HG02798 (cell line): ENCODE measurements at regions not wholly inside any gene's neighbourhood (a gene's known extent, or its start where the extent isn't known, plus 50 kb on each side); places are given as distances from the start of the nearest gene placed in this dataset.

Experiments
- ATAC-seq: cut with Tn5 transposase; IDR thresholded peaks from one replicate; pipeline ENCODE4 v1.9.1; 2021; ENCODE audit warnings: mild to moderate bottlenecking; ENCODE audit not compliant: unreplicated experiment, poor library complexity

DNA sequence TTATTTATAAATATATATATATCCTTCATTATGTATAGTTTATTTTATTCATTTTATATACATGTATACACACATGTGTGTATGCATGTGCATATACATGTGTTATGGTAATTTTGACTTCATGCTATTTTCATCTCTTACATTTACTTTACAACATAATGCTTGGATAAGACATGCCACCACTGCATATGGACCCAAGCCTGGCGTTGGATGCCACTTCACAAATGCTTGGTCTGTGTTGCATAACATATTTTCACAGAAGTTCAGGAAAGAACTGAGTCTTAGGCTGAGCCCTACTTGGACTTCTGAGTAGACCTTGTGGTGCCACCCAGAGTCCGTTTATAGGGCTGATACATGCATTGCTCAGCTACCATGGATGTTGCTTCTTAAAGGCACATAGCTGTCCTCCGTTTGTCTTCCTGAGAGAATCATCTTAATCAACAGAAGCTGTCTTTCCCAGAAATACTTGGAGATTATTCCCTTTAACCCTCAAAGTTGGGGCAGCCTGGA, 337.8 kb downstream of the BTBD3 start:
- ATAC-seq: no peak

DNA sequence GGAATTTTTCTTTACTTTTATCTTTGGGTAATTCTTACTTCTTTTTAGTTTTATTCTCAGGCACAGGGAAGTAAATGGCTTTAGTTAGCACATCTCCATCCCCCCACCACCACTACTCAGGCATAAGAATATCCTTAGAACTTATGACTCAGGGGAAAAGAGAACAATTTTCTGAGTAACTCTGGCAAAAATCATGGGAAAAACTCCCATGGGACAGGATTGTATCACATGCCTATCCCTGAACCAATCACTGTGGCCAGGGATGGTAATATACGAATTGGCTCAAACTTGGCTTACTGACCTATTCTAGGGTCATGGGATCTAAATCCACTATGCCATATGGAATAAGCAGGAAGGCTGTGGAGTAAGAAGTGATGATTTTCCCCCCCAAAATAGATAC, 339.1 kb downstream of the BTBD3 start:
- no peak for ATAC-seq

DNA sequence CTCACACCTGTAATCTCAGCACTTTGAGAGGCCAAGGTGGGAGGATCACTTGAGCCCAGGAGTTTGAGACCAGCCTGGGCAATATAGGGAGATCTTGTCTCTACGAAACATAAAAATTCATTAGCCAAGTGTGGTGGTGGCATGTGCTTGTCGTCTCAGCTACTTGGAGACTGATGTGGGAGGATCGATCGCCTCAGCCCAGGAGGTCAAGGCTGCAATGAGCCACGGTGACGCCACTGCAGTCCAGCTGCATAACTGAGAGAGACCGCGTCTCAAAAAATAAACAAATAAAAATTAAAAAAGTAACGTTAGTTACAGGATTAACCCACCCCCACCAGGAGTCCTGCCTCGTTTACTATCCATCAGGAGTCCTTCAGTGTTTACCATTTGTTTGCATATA, 345.1 kb downstream of the BTBD3 start:
- no peak for ATAC-seq

DNA sequence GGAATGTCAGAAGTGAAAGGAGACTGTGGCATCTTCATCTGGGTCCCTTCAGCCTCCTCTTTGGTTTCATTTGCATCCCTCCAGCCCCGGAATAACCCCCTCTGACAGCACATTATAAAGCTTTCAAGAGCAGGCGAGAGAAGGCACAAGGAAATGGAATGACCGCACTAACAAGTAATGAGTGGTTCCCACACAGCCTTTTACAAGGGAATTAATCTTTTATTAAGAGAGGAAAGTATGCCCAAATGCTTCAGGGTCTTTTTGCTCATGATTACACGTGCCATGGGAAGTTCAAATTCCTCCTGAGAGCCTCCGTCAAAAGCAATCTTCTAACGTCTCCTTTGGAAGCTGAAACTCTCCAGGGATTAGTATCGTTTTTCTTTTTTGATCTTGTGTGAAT, 347.0 kb downstream of the BTBD3 start:
- ATAC-seq: no peak

DNA sequence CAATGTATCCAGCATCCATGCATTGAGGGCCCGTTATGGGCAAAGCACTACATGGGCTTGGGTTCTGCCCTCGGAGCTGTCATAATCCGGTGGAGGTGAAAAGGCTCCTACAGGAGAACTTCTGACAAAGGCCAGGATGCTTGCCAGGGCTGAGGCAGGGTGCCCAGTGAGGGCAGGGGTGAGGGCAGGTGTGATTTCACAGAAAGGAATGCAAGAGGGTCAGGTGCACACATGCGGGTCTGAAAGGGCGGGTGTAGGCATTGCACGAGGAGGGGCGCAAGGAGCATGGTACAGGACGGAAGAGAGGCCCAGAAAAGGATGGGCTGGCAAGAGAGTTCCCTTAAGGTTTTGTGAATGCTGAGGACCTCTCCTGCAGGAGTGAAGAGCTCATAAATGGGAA, 348.0 kb downstream of the BTBD3 start:
- ATAC-seq: no peak

DNA sequence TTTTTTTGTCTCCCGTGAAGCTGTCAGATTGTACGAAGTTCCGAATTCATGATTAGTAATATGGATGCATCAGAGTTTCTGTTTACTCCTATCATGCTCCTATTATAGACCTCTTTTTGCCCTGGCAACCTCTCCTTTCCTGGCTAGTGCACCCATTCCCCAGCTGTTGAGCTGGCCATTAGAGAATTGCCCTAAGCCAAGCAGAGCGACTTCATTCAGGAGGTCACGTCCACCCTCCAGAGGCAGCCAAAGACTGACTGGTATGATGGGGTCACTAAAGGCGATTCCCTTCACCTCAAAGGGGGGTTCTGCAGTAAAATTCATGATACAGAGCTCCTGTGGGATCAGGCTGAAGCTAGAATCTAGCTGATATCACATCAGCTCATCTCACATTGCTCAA, 351.9 kb downstream of the BTBD3 start:
- ATAC-seq: no peak

DNA sequence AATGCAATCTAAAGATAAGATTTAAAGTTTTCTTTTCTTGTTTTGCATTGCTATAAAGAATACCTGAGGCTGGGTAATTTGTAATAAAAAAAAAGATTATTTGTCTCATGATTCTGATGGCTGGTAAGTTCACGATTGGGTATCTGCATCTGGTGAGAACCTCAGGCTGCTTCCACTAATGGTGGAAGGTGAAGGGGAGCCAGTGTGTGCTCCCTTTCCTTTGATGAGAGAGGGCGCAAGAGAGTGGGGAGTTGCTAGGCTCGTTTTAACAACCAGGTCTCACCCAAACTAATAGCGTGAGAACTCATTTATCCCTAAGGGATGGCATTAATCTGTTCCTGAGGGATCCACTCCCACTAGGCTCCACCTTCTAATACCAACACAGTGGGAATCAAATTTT, 353.2 kb downstream of the BTBD3 start:
- no peak for ATAC-seq

DNA sequence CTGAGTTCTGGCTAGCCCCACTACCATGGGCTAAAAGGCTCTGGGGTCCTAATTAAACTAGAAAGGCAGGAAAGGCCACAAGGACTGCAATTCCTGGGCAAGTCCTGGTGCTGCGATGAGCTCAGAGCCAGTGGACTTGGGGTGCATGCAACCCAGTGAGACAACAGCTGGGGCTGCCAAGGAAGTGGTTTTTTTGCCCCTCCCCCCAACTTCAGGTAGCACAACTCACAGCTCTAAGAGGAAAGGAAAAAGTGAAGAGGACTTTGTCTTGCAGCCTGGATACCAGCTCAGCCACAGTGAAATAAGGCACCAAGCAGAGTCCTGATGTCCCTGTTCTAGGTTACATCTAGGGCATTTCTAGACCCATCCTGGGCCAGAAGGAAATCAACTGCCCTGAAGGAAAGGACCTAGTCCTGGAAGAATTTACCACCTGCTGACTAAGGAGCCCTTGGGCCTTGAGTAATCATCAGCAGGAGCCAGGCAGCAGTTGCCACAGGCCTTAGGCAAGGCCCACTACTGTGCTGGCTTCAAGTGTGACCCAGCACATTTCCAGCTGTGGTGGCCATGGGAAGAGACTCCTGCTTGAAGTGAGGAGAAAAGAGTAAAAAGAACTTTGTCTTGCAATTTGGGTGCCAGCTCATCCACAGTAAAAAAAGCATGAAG, 358.4 kb downstream of the BTBD3 start:
- ATAC-seq: no peak

DNA sequence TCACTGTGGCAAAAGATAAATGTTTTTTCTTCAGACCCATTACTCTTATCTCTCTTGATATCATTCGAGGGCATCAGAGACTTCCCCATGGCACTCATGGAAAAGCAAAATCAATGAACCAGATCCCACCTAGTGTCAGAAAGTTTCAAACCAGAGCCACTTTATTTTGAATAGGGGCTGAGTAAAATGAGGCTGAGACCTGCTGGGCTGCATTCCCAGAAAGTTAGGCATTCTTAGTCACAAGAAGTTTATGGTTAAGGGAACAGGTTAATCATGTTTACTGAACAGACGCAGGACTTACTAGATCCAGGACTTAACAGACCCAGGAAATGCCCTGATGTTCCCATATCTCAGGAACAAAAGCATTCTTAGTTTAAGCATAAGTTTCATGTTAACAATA, 369.9 kb downstream of the BTBD3 start:
- ATAC-seq: no peak

DNA sequence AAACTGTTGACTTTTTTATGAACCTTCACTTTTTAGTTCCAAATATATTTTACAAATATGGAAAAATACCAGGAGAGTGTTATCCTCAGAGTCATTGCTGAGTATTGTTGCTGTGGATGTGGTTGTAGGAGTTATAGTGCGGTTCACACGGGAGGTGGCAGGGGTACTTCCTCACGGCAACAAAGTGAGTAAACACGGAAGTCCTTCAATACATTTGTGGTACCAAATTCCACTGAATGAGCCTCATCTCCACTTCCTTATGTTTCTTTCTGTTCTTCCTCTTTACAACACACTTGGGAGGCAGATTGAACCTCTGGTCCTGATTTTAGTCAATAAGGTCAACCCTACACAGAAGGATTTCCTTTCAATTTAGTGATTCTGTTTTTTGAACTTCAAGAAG, 371.8 kb downstream of the BTBD3 start:
- ATAC-seq: no peak

DNA sequence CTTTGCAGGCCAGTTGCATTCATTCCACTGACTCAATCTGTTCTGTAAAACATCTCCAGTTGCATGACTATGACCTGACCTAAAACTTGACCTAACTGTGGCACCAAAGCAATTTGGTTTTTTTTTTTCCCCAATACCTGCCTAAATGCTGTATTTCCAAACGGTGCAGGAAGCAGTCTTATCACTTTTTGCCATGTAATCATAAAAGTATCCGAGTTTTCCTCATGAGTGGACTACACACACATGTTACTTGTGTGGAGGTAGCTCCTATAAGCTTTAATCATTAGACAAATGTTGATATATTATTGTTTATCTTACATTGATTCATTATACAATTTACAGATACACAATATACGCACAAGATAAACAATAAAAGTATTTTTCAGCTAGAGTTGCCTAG, 373.7 kb downstream of the BTBD3 start:
- ATAC-seq: no peak

DNA sequence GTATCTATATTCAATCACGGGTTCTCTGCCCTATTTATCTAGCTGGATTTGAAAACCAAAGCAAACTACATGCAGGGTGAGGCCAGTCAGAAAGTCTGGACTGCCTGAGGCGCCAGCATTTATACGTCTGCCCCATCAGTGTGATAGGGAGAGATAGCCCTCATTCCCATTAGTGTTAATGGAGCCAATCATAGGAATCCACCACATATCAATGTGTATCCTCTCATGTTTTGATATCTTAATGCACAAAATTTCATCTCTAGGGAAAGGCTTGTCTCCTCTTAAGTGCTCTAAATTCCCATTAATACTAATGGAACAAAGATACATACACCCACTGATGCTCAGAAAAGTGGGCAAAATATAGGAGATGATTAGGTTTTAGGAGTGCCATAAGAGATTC, 376.2 kb downstream of the BTBD3 start:
- ATAC-seq: no peak

DNA sequence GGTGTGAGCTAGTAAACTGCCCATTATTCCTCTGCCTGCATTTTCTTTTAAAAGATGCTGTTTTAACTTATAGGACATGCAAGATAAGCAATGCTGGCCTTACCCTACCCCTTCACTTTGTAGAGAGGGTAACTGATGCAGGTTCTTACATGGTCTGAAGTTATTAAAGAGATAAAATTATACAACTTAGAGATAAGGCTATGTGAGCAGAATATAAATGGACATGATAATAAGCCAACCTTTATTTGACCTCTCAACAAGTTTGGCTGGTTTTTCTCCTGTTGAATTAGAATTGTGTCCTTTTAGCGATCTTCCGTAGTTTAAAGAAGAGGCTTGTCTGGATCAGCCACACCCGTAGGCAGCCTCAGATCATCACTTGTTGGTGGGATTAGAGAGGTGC, 377.0 kb downstream of the BTBD3 start:
- ATAC-seq: no peak

DNA sequence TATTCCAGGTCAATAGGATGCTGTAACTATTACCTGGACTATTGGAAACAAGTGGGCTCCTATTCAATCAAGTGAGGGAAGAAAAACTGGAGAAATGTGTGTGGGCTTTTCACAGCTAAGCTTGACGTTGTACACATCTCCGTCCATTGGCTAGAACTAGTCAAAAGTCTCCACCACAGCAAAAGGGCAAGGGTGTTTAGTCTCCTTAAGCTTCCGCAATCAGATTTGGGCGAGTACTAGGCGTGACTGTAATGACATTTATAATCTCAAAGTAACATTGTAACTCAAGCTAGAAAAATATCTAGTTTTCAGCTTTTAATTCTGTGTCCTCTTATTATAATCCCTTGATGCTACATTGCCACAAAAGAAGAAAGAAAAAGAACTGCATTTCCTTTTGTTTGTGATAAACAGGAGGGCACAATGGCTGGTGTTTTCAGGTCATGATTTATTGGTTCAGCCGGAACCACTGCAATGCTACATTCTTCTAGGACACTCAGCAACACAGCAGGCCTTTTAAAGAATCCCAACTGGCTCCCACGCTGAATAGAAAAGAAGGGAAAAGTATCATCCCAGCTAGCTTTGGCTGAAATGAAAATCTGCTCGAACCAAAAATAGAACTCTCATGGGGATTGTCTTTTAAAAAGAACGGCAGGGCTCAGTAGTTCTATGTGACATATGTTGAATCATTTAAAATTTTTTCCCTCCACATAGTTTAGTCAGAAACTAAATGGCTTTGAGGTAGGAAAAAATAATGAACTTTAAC, 387.7 kb downstream of the BTBD3 start:
- ATAC-seq: no peak

DNA sequence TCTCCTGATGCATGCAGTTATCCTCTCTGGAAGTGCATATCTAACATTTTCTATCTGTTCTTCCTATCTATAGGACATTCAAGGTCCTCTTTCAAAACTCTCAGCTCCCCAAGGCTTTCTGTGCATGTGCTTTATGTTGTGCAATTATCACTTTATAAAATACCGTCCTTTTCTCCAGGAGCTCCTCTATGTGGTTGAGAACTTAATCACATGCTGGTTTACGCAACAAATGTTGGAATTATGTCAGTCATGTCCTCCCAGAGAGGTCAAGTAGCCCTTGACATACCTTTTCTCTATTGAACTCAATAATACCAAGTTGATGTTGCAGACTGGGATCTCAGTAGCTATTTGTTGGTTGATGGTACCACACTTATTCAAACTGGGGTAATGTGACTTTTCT, 388.4 kb downstream of the BTBD3 start:
- no peak for ATAC-seq

DNA sequence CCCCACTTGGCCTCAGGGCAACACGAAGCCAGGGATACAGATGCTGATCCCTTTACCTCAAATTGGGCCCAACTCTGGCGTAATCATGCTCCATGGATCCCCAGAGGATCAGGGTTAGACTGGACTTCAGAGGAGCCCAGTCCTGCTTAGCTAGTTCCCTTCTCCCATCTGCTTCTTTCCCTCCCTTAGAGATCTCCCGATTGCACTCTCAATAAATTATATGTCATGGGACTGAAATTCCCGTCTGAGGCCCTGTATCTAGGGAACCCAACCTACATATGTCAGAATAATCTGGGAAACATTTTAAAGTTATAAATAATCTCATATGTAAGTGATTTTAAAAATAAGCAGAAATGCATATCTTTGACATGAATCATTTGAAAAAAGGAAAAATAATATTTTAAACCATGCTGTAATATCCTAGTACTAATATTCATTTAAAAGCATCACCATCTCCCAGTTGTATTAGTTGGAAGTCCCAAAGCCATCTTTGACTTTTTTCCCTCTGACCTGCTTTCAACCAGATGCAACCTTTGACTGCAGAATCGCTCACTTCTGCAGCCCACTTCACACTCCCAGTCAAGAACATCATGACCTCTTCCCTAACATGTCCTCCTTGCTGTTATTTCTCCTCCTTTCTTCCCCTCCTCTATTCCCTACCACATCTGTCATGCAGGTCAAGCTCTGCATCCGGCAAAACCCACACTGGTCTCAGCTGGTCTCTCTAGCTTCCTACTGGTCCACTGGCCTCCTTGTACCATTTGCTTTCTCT, 393.6 kb downstream of the BTBD3 start:
- ATAC-seq: no peak

DNA sequence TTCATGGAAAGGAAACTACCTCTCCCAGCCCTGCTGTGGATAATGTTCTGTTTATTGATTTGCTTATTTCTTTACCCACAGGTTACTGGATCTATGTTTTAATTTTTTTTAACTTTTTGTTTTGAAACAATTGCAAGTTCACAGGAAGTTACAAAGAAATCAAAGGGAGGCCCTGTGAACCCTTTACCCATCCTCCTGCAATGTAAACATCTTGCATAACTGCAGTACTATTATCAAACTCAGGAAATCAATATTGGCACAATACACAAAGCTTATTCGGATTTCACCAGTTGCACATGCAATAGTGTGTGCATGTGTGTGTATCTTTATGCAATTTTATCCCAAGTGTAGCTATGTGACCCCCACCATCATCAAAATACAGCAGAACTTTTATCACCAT, 398.0 kb downstream of the BTBD3 start:
- no peak for ATAC-seq

DNA sequence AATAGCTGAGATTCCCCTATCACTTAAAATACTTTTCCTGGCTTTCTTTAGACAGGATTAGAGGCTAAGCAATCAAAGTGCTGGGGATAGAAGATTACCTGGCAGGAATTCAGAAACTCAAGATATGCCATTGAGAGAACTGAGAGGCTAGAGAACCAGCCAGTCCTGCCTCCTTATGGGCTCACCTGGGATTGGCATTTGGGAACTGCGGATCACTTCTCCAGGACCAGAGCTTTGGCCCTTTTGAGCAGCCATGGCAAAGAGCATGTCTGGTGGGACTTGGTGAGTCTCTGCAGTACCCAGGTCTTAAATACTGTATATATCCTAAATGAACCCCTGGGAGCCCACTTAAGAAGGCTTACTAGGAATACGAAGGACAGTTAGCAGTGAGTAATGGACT, 399.1 kb downstream of the BTBD3 start:
- no peak for ATAC-seq

DNA sequence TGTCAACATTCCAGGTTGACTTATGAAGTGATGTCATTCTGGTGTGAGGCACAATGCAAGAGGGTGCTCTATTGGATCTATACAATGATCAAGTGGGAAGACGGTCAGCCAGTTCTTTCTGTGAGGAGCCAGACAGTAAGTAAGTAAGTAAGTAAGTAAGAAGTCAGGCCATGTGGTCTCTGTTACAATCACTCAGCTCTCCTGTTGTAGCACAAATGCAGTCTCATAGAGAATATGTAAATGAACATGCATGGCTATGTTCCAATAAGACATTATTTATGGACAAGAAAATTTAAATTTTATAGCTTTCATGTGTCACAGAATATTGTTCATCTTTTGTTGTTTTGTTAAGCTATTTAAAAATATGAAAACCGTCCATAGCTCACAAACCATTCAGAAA, 399.7 kb downstream of the BTBD3 start:
- ATAC-seq: no peak

DNA sequence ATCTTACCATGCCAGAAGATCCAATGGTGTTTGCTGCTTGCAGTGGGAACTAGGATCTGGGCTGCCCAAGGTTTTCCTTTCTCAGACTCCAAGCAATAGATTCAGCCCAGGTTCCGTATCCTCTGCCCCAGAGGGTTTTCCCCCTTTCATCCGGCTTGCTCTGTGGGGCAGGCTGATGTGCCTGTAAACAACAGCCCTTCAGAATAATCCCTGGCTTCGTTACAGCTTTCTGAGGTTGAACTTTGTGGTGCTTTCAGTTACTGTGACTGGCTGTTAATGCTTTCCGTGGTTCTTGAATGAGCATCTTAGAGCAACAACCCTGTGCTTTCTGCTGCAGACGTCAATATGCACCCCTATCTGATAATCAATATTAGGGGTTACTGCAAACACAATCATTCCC, 400.4 kb downstream of the BTBD3 start:
- no peak for ATAC-seq

DNA sequence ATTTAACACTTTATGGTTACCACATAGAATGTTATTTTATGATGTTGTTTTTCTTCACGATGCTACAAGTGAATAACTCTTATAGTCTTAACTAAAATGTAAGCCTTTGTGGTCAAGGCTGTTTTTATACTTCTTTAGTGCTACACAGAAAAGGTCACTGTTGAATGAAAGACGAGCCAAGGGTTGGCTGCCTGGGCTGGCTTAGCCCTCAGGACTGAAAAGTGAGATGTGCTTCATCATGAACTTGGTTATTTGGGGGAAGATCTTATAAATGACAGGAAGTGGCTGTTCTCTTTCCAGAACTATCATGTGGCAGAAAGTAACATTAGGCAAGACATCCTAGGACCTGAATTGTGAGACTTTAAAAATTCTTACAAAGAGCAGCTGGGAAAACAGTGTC, 404.0 kb downstream of the BTBD3 start:
- ATAC-seq: no peak
